Jurkat, Clone E6-1 (cell line): ENCODE measurements at regions not wholly inside any gene's neighbourhood (a gene's known extent, or its start where the extent isn't known, plus 50 kb on each side); places are given as distances from the start of the nearest gene placed in this dataset.

Experiments
- DNase-seq: peaks from one replicate; pipeline ENCODE4 v3.0.0-alpha.2; 2011; ENCODE audit warnings: low read depth, low spot score
- H3K4me3 ChIP-seq: 2 replicates; pipeline ENCODE4 v1.5.1; 2011; ENCODE audit warnings: mild to moderate bottlenecking, low read length, control low read depth, moderate library complexity

- H3K4me3 ChIP-seq, result no peak overlapping the region
- DNase-seq, result no peak
These were observed 77.5 kb upstream of the PDE7B start for GRCh38 chr6:135774006-135774405.

- no peak overlapping the region for H3K4me3 ChIP-seq
- no peak for DNase-seq
These were observed 72.3 kb upstream of the PDE7B start for GRCh38 chr6:135779213-135779612.

- H3K4me3 ChIP-seq, result no peak overlapping the region
- no peak for DNase-seq
These were observed 71.2 kb upstream of the PDE7B start for GRCh38 chr6:135780326-135780725.

GRCh38 chr6:135782546-135782945, 69.0 kb upstream of the PDE7B start:
- DNase-seq, result no peak
- no peak overlapping the region for H3K4me3 ChIP-seq

GRCh38 chr6:135784507-135784906, 67.0 kb upstream of the PDE7B start:
- DNase-seq, result no peak

GRCh38 chr6:135789375-135790050, 62.0 kb upstream of the PDE7B start:
- no peak overlapping the region for H3K4me3 ChIP-seq
- DNase-seq, result no peak

More at GRCh38 chr6:135784507-135784906, 67.0 kb upstream of the PDE7B start:
- no peak overlapping the region for H3K4me3 ChIP-seq

- no peak overlapping the region for H3K4me3 ChIP-seq
- DNase-seq, result no peak
These were observed 60.1 kb upstream of the PDE7B start for GRCh38 chr6:135791441-135791840.

GRCh38 chr6:135796643-135797305, 54.7 kb upstream of the PDE7B start:
- no peak for DNase-seq
- H3K4me3 ChIP-seq, result no peak overlapping the region

- no peak overlapping the region for H3K4me3 ChIP-seq
- DNase-seq, result no peak
These were observed 54.1 kb upstream of the PDE7B start for GRCh38 chr6:135797361-135797760.

- H3K4me3 ChIP-seq, result no peak overlapping the region
- DNase-seq, result no peak
These were observed 52.6 kb upstream of the PDE7B start for GRCh38 chr6:135798751-135799515.
